Heart left ventricle (tissue), 16 donors: ENCODE measurements at regions not wholly inside any gene's neighbourhood (a gene's known extent, or its start where the extent isn't known, plus 50 kb on each side); places are given as distances from the start of the nearest gene placed in this dataset.

Experiments used
- ATAC-seq, 4 donors: fragments of 200-7000 bp; cut with Tn5 transposase; one replicate each; pipeline ENCODE4 v1.9.1; 2020 to 2022; ENCODE audit warnings: moderate library complexity in 4 of 4, mild to moderate bottlenecking in 3 of 4, moderate number of reproducible peaks in 1 of 4
- DNase-seq, 5 donors: peaks; one replicate each; pipeline ENCODE4 v3.0.0-alpha.2; 2020
- H3K27ac ChIP-seq, 12 donors: fragments of 200-600 bp; sonication (generic) in 4 of 12; one replicate each; pipeline versions ENCODE4 v1.5.0 to v1.8.0; 2016 to 2022; ENCODE audit warnings: mild to moderate bottlenecking in 2 of 12
- H3K27me3 ChIP-seq, 9 donors: fragments of 200-600 bp; sonication (generic) in 2 of 9; one replicate each; pipeline versions ENCODE4 v1.5.1 to v1.8.0; 2016 to 2022; ENCODE audit warnings: mild to moderate bottlenecking in 3 of 9
- H3K36me3 ChIP-seq, 9 donors: fragments of 200-600 bp; sonication (generic) in 2 of 9; one replicate each; pipeline versions ENCODE4 v1.5.0 to v1.8.0; 2018 to 2022; ENCODE audit warnings: mild to moderate bottlenecking in 2 of 9
- H3K4me1 ChIP-seq, 12 donors: fragments of 200-600 bp; sonication (generic) in 4 of 12; one replicate each; pipeline versions ENCODE4 v1.5.0 to v1.8.0; 2016 to 2022; ENCODE audit warnings: mild to moderate bottlenecking in 3 of 12
- H3K4me3 ChIP-seq, 12 donors: fragments of 200-600 bp; sonication (generic) in 4 of 12; one replicate each; pipeline versions ENCODE4 v1.5.0 to v1.8.0; 2017 to 2022; ENCODE audit warnings: mild to moderate bottlenecking in 9 of 12, moderate library complexity in 4 of 12
- H3K9me3 ChIP-seq, 12 donors: fragments of 200-600 bp; sonication (generic) in 4 of 12; one replicate each; pipeline versions ENCODE4 v1.5.0 to v1.8.0; 2016 to 2022; ENCODE audit warnings: mild to moderate bottlenecking in 1 of 12
- CTCF ChIP-seq, 12 donors: fragments of 200-600 bp; sonication (generic) in 4 of 12; IDR thresholded peaks; one replicate each; pipeline versions ENCODE4 v1.5.0 to v1.8.0; 2018 to 2022; ENCODE audit warnings: antibody characterized with exemption in 12 of 12, mild to moderate bottlenecking in 5 of 12
- POLR2A ChIP-seq, 2 donors: fragments of 450-650 bp; IDR thresholded peaks; one replicate each; pipeline ENCODE4 v1.6.1; 2017; ENCODE audit warnings: antibody characterized with exemption in 2 of 2, mild to moderate bottlenecking in 2 of 2, moderate library complexity in 2 of 2
- WGBS, 4 donors: extraction: QIAGEN DNeasy Blood & Tissue Kit in 2 of 4; methylation state at CpG; one replicate each; pipeline versions ENCODE4 v1.1.5 to v1.1.7; 2013 to 2018; 5-methylcytosine and 5-hydroxymethylcytosine counted together
- intact Hi-C, 10 donors: fragments of 100-400 bp; cut with DNase I; formaldehyde crosslinking; loops; one replicate each; pipeline versions ENCODE4 v1.11.1 to v1.14.2; 2022
- donor health status: ischemic (EF 13 %, LVEDD 7.1; RV severe dilation, severe dysfunction).
- donor health status: healthy with polysubstance abuse.
- donor health status: DM: no; HTN: yes; CAD: no.
- donor health status: DM: no; HTN: no; CAD: no.
- donor health status: ischemic (EF 25% LVEDD 6.9; RV normal size, moderate dysfunction).
- donor health status: ischemic (EF 25% LVEDD 5.7; RV mildly dilated, moderate dysfunction).
- donor health status: healthy.
- donor health status: DM: yes; HTN: yes; CAD: no.
- donor health status: ischemic (EF 35%, LVEDD 5.7; RV mildly dilated, moderate dysfunction).
- donor health status: nonischemic (EF 11% LVEDD 7.7; RV severe dilation, severe dysfunction).
- donor health status: DM: yes; HTN: yes; CAD: no.
- donor health status: PGD.
- donor health status: ischemic (EF 29% LVEDD 5.4; RV normal size, mild dysfunction).
- donor health status: nonischemic (EF 23%, LVEDD 6.1; RV moderate dilation, normal function).

GRCh38 chr7:25863005-25863728 is 288.8 kb upstream of the NFE2L3 start:
- Histone ChIP-seq H3K36me3 (no peaks in the 10 kb centered on the region), H3K4me3 (peak overlapping the region in 1 of 12 donors; percentile 23), H3K27me3 (peaks cover 74 to 100% (median 100%) of the 10 kb centered on the region in 9 donors), H3K4me1 (peaks cover 0 to 22% (median 0%) of the 10 kb centered on the region in 12 donors), H3K9me3 (peaks cover 0 to 8% (median 0%) of the 10 kb centered on the region in 12 donors), H3K27ac (no peak overlapping the region)
- intact Hi-C loops = loop anchor here in 4 of 10 donors (10.0 kb wide), 3 partner anchors 1292 to 1312 kb away; partner anchors contain the start of genes HOXA9 (in 2 of the 4), HOXA10 (in 1 of the 4), HOXA3 (in 1 of the 4) and HOXA7 (in 1 of the 4)
- 9 to 14% (median 10%) methylated on average over 13 of the region's 13 CpGs for WGBS, 4 donors
- TF ChIP-seq POLR2A (IDR thresholded peaks at IDR 0.05) (no peak), CTCF (IDR thresholded peaks at IDR 0.05) (no peak)
- ATAC-seq (no peak), DNase-seq (no peak)

GRCh38 chr7:25863729-25864110 is 288.3 kb upstream of the NFE2L3 start:
- Histone ChIP-seq H3K36me3 (no peaks in the 10 kb centered on the region), H3K9me3 (peaks cover 0 to 8% (median 0%) of the 10 kb centered on the region in 12 donors), H3K4me3 (no peak overlapping the region), H3K27me3 (peaks cover 71 to 100% (median 100%) of the 10 kb centered on the region in 9 donors), H3K4me1 (peaks cover 0 to 16% (median 0%) of the 10 kb centered on the region in 12 donors), H3K27ac (no peak overlapping the region)
- no peak for DNase-seq
- 13 to 27% (median 17%) methylated on average over 3 of the region's 3 CpGs for WGBS, 4 donors
- TF ChIP-seq CTCF (IDR thresholded peaks at IDR 0.05) = no peak
- no peak for ATAC-seq
- intact Hi-C loops = loop anchor here in 4 of 10 donors (10.0 kb wide), 3 partner anchors 1291 to 1311 kb away; partner anchors contain the start of genes HOXA9 (in 2 of the 4), HOXA10 (in 1 of the 4), HOXA3 (in 1 of the 4) and HOXA7 (in 1 of the 4)

- intact Hi-C loops = loop anchor here in 4 of 10 donors (10.0 kb wide), 3 partner anchors 1290 to 1310 kb away; partner anchors contain the start of genes HOXA9 (in 2 of the 4), HOXA10 (in 1 of the 4), HOXA3 (in 1 of the 4) and HOXA7 (in 1 of the 4)
- no peak for DNase-seq
- H3K4me1 ChIP-seq = peaks cover 0 to 14% (median 0%) of the 10 kb centered on the region in 12 donors
- H3K27me3 ChIP-seq = peaks cover 69 to 100% (median 100%) of the 10 kb centered on the region in 9 donors
- no peak overlapping the region for H3K27ac ChIP-seq
- 37 to 58% (median 45%) methylated on average over 1 of the region's 1 CpG for WGBS, 4 donors
- no peaks in the 10 kb centered on the region for H3K36me3 ChIP-seq
- ATAC-seq = no peak
- no peak for TF ChIP-seq CTCF (IDR thresholded peaks at IDR 0.05)
- TF ChIP-seq POLR2A (IDR thresholded peaks at IDR 0.05) = no peak
- H3K4me3 ChIP-seq = no peak overlapping the region
- H3K9me3 ChIP-seq = peaks cover 0 to 8% (median 0%) of the 10 kb centered on the region in 12 donors
Observed at GRCh38 chr7:25864511-25864910, 287.5 kb upstream of the NFE2L3 start.
